ENCODE measurements at regions not wholly inside any gene's neighbourhood (a gene's known extent, or its start where the extent isn't known, plus 50 kb on each side); places are given as distances from the start of the nearest gene placed in this dataset.

DNA sequence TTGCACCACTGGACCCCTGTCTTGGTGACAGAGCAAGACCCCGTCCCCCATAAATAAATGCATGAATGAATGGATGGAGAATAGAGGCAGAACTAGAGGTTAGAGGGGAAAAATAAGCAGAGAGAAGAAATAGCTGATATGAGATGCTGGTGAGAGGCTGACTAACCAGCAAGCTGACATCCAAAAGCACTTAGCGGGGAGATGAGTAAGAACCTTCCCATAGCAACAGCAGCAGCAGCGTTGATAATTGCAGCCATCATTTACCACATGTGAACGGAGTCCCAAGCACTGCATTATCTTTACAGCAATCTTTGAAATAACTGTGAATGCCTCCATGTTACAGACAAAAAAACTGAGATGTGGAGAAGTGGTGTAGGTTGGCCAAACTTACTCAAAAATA lies 777.3 kb upstream of the EEF2KMT start:
- TF ChIP-seq EZH2 (IDR thresholded peaks at IDR 0.05) (no peak), POLR2AphosphoS5 (IDR thresholded peaks at IDR 0.05; ENCODE audit: borderline replicate concordance, low read depth, low read length) (no peak)

Data from SK-N-MC (cell line).